GM19328 (cell line): ENCODE measurements at regions not wholly inside any gene's neighbourhood (a gene's known extent, or its start where the extent isn't known, plus 50 kb on each side); places are given as distances from the start of the nearest gene placed in this dataset.

ENCODE experiments used
- ATAC-seq: cut with Tn5 transposase; IDR thresholded peaks from one replicate; pipeline ENCODE4 v1.9.1; 2021; ENCODE audit warnings: mild to moderate bottlenecking, moderate library complexity; ENCODE audit not compliant: unreplicated experiment

GRCh38 chr10:10198363-10198762, 819.3 kb upstream of the CELF2 start:
- no peak for ATAC-seq

GRCh38 chr10:10204415-10204814, 813.3 kb upstream of the CELF2 start:
- no peak for ATAC-seq

- ATAC-seq, result no peak
These were observed 811.8 kb upstream of the CELF2 start for GRCh38 chr10:10205906-10206305.

DNA sequence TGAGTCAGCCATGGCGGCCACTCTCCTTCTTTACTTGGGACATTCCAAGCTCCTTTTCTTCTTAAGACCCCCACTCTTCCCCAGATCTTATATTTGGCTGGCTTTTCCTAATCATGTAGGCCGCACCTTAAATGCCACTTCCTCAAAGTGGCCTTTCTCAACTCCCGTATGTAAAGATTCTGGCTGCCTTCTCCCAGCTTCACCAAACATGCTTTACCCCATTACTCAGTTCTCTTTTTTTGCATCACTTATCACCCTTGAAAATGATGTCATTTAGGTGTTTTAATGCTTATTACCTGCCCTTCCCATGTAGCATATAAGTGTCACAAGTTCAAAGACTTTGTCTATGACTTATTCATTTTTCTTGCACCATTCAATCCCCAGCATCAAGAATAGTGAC, 810.1 kb upstream of the CELF2 start:
- ATAC-seq, result no peak

DNA sequence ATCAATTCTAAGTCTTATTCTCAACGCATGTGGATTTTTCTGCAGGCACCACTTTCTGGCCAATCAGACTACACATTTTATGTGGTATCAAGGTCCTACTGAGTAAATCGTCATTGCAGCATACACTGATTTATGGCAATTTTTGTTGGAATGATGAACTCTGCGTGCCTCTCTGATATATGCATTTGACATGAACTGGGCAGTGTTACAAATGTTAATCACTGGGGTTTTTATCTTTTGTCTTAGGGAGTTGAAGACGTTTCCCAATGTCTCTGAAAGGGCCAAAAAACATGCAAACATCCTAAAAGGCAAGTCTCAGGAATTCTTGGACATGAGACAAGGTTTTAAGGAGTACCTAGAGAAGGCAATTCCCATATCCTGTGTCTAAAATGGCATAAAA, 809.5 kb upstream of the CELF2 start:
- ATAC-seq, result no peak

- ATAC-seq, result no peak
These were observed 808.5 kb upstream of the CELF2 start for GRCh38 chr10:10209167-10209566.

GRCh38 chr10:10211409-10211808, 806.3 kb upstream of the CELF2 start:
- no peak for ATAC-seq

- no peak for ATAC-seq
These were observed 804.4 kb upstream of the CELF2 start for GRCh38 chr10:10213237-10213636.

DNA sequence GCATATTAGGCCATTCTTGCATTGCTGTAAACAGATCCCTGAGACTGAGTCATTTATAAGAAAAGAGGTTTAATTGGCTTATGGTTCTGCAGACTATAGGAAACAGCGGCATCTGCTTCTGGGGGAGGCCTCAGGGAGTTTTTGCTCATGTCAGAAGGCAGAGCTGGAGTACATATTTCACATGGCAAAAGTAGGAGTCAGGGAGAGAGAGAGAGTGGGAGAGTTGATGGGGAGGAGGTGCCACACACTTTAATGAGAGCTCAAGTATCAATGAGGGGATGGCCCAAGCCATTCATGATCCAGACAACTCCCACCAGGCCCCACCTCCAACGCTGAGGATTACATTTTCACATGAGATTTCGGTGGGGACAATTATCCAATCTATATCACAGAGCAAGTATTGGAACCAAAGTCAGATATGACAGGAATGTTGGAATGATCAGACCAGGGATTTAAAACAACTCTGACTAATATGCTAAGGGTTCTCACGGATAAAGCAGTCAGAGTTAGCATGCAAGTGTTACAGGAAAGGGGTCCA, 795.3 kb upstream of the CELF2 start:
- no peak for ATAC-seq

- ATAC-seq, result no peak
These were observed 794.5 kb upstream of the CELF2 start for GRCh38 chr10:10223131-10223530.

DNA sequence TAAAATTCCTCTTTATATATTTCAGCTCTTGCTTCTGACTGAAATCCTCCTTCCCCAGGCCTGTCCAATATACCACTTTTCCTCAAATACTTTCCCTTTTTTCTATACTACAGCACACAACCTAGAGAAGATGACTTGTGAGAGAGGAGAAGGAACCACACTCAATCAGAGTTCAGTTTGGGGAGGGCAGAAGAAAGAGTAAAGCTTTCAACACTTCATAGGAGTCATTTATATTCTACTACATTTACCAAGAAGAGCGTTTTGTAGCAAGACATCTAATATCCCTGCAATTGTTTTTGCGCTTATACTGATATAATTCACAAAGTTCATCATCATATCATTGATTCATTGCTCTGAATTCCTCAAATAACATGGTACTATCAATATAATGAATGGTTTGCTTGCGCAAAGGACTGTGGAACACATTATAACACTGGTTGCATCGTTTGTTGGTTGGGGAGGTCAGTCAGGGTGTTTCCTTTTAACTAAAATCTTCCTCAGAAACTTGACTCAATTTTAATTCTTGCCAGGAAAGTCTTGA, 792.5 kb upstream of the CELF2 start:
- no peak for ATAC-seq

DNA sequence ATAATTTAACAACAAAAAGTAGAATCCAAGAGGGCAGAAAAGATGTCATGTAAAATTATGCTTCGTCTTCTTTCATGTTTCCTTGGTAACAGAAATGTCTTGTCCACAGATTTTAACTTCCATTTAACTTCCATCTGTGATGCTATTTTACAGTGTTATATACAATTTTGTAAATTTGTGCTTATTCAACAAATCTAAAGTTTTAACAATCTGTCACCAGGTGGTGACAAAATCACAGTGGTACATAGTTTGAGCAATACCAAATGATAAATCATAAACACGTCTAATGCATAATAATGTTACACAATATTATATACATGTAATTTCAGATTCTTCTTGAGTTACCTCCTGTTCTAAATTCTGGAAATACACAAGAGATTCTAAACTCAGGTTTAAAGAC, 784.4 kb upstream of the CELF2 start:
- ATAC-seq, result no peak

DNA sequence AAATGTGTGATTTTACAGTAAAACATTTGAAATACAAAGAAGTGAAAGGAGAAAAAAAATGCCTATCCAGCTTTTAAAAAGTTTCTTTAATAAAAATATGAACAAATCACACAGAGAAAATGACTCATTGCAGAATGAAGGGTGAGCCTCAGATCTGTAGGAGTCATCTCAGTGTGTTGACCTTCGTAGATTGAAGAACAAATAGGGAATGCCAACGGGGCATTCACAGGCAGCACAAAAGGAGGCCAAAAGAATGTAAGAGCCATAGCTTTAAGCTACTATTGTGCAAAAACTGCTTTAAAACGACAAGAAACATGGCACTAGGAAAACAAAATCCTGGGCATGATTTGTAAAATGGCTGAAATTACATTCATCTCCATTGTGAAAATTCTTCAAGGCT, 782.7 kb upstream of the CELF2 start:
- no peak for ATAC-seq

GRCh38 chr10:10247585-10247984, 770.1 kb upstream of the CELF2 start:
- ATAC-seq, result no peak

- no peak for ATAC-seq
These were observed 760.8 kb upstream of the CELF2 start for GRCh38 chr10:10256860-10257259.

DNA sequence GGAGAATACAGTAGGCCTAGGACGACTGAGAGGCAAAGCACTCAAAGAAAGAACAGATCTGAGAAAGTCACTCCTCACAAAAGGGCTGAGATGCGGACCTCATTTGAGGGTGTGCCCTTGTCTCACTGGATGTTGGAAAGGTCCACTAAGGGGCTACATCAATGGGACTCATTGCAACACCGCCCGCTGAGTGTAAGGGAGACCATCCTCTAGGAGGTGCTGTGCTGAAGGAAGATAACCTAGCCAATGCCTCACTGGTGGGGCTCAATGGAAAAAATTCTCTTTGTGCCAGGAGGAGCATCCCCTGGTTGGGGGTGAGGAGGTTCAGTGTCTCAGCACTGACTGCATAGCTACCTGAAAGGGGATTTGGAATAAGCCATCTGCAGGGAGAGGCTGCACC, 758.7 kb upstream of the CELF2 start:
- ATAC-seq, result no peak

- no peak for ATAC-seq
These were observed 747.3 kb upstream of the CELF2 start for GRCh38 chr10:10270126-10271050.

GRCh38 chr10:10271639-10272192, 746.0 kb upstream of the CELF2 start:
- ATAC-seq, result no peak

DNA sequence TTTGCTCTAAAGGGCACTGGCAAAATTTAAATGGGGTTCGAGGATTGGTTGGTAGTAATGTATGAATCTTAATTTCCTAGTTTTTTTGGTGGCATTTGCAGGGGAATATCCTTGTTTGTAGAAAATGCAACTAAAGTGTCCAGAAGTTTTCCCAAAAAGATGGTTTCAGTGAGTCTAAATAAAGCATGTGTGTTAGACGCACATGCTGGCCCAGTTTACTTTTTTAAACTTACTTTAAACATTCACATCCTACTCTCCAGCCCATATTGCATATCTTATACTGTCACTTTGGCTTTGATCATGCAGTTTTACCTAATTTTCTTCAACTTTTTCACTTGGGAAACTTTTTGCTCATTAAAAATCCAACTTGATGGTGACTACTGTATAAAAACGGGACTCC, 744.0 kb upstream of the CELF2 start:
- ATAC-seq, result no peak

GRCh38 chr10:10279906-10280305, 737.8 kb upstream of the CELF2 start:
- ATAC-seq, result no peak

DNA sequence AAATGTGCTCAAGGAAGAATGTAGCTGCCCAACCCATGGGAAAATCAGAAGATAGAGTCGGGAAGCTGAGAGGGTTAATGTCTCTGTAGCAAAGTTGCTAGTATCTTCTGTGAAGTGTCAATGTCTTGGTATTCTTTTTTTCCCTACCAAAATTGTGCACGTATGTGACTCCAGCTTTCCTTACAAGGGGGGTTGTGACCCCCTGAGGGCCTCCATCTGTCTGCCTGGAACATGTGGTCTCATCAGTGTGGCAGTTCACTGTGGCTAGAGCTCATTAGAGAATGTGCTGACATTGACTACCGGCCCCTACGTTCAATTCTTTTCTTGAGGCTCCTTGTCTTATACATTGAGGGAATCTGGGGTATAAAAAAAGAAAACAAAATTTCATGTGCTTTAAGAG, 725.2 kb upstream of the CELF2 start:
- ATAC-seq, result no peak

DNA sequence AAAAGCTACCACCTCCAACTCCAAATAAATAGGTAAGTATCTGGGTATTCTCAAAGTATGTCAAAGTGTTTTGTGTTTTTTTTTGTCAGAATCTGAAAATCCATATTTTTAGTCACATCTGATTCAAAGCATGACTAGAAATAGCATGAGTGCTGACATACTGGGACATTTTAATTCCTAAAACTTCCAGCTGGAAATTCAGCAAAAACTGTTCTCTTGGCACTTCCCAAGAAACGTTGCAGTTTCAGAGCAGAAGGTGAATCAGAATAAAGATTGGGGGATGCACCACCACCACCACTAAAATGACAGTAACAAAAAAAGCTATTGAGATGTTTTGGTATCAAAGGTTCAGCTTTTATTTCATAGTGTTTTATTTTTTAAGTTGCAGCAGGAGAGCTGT, 724.6 kb upstream of the CELF2 start:
- ATAC-seq, result no peak
